ENCODE measurements at regions not wholly inside any gene's neighbourhood (a gene's known extent, or its start where the extent isn't known, plus 50 kb on each side); places are given as distances from the start of the nearest gene placed in this dataset.
A peak's percentile ranks its signal among the peaks of the same experiment; 100 is the strongest.

GRCh38 chr6:41451515-41452163, 94.5 kb upstream of the FOXP4 start:
- DNase-seq = no peak

- no peak for DNase-seq
Observed at GRCh38 chr6:41452763-41453162, 93.4 kb upstream of the FOXP4 start.

GRCh38 chr6:41453244-41453643, 92.9 kb upstream of the FOXP4 start:
- no peak for DNase-seq

GRCh38 chr6:41454189-41454789, 91.9 kb upstream of the FOXP4 start:
- DNase-seq = no peak

- DNase-seq = no peak
Observed at GRCh38 chr6:41455410-41455809, 90.8 kb upstream of the FOXP4 start.

- DNase-seq = no peak
Observed at GRCh38 chr6:41455818-41456217, 90.4 kb upstream of the FOXP4 start.

GRCh38 chr6:41457303-41457670, 88.9 kb upstream of the FOXP4 start:
- no peak for DNase-seq

GRCh38 chr6:41459738-41460137, 86.4 kb upstream of the FOXP4 start:
- DNase-seq = no peak

GRCh38 chr6:41460742-41461336, 85.3 kb upstream of the FOXP4 start:
- DNase-seq = no peak

- no peak for DNase-seq
Observed at GRCh38 chr6:41462033-41462432, 84.1 kb upstream of the FOXP4 start.

GRCh38 chr6:41463062-41463930, 82.9 kb upstream of the FOXP4 start:
- DNase-seq = peak; percentile 20

- DNase-seq = no peak
Observed at GRCh38 chr6:41464019-41464418, 82.2 kb upstream of the FOXP4 start.

- DNase-seq = no peak
Observed at GRCh38 chr6:41464481-41464880, 81.7 kb upstream of the FOXP4 start.

GRCh38 chr6:41466437-41466990, 79.7 kb upstream of the FOXP4 start:
- no peak for DNase-seq

- DNase-seq = no peak
Observed at GRCh38 chr6:41467061-41467460, 79.1 kb upstream of the FOXP4 start.

- no peak for DNase-seq
Observed at GRCh38 chr6:41467627-41468404, 78.4 kb upstream of the FOXP4 start.

GRCh38 chr6:41469156-41470028, 76.8 kb upstream of the FOXP4 start:
- DNase-seq = no peak

- peak; percentile 34 for DNase-seq
Observed at GRCh38 chr6:41470029-41470330, 76.2 kb upstream of the FOXP4 start.

- peak; percentile 34 for DNase-seq
Observed at GRCh38 chr6:41470331-41471063, 75.7 kb upstream of the FOXP4 start.

- no peak for DNase-seq
Observed at GRCh38 chr6:41471064-41471895, 74.9 kb upstream of the FOXP4 start.

All from activated CD4-positive, alpha-beta T cell treated with anti-CD3 and anti-CD28 coated beads for 48 hours (primary cell).